BLaER1 treated with 17β-estradiol and CSF1 and Interleukin-3, amounts not matched to agents 10 nM and 100 nM (cell line): ENCODE measurements at regions not wholly inside any gene's neighbourhood (a gene's known extent, or its start where the extent isn't known, plus 50 kb on each side); places are given as distances from the start of the nearest gene placed in this dataset.

Experiments
- H3K27ac ChIP-seq, 11 experiments: shearing (Covaris generic); formaldehyde crosslinking; 2 replicates each; pipeline ENCODE4 v1.8.1; 2022
- H3K27me3 ChIP-seq, 11 experiments: shearing (Covaris generic); formaldehyde crosslinking; 2 replicates each; pipeline ENCODE4 v1.8.1; 2022
- H3K36me3 ChIP-seq, 11 experiments: shearing (Covaris generic); formaldehyde crosslinking; 2 replicates each; pipeline ENCODE4 v1.8.1; 2022
- H3K4me1 ChIP-seq, 10 experiments: shearing (Covaris generic); formaldehyde crosslinking; 2 replicates each; pipeline ENCODE4 v1.8.1; 2022
- H3K4me2 ChIP-seq, 11 experiments: shearing (Covaris generic); formaldehyde crosslinking; 2 replicates each; pipeline ENCODE4 v1.8.1; 2022
- H3K4me3 ChIP-seq, 10 experiments: shearing (Covaris generic); formaldehyde crosslinking; 2 replicates each; pipeline ENCODE4 v1.8.1; 2022
- H3K9ac ChIP-seq, 11 experiments: shearing (Covaris generic); formaldehyde crosslinking; 2 replicates each; pipeline ENCODE4 v1.8.1; 2022
- H3K9me3 ChIP-seq, 11 experiments: shearing (Covaris generic); formaldehyde crosslinking; replicated peaks in 1 of 11; 2 replicates each; pipeline ENCODE4 v1.8.1; 2022
- H4K20me1 ChIP-seq, 11 experiments: shearing (Covaris generic); formaldehyde crosslinking; 2 replicates each; pipeline ENCODE4 v1.8.1; 2022
- Cebpa-rat ChIP-seq, 11 experiments: shearing (Covaris generic); IDR thresholded peaks; 2 replicates each; pipeline ENCODE4 v1.8.1; 2022

DNA sequence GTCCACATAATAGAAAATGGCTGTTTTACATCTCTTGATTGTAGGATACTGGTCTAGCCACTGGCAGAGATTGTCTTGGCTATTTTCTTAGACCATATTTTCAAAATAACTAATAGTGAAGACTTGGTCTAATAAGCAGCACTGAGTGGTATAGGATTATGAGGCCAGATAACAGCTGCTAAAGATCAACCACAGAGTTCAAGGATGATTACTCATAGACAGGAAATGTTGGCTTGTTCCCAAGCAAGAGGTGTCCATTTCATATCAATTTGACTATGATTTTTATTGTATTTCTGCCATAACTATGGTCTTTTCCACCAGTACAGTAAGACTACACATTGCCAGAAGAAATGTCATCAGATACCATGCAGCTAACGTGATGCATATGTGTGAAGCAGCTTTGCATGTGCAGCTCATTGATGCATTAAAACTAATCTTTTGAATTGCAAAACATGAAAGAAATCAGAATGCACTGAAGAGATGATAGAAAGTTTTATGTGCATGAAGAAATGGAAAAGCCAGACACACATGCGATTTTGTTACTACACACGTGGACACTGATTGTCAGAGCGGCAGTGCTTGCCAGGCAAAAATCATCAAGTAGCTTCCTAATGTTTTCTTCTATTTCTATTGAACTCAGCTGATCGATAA is 693.3 kb downstream of the CDH11 start:
- no peaks in the 10 kb centered on the region for H3K36me3 ChIP-seq
- no peak overlapping the region for H3K27ac ChIP-seq
- H3K27me3 ChIP-seq = no peaks in the 10 kb centered on the region
- peaks cover 0 to 13% (median 7%) of the 10 kb centered on the region in 11 experiments; a peak in 11 of 22 replicates for H3K9me3 ChIP-seq
- no peak overlapping the region for H3K9ac ChIP-seq
- H3K4me2 ChIP-seq = peak overlapping the region in 6 of 11 experiments; percentile 1 to 29 (median 14); a peak in 5 of 22 replicates
- peaks cover 0 to 13% (median 9%) of the 10 kb centered on the region in 10 experiments; a peak in 17 of 20 replicates for H3K4me1 ChIP-seq
- no peaks in the 10 kb centered on the region for H4K20me1 ChIP-seq
- no peak for TF ChIP-seq Cebpa-rat (IDR thresholded peaks at IDR 0.05)
- H3K4me3 ChIP-seq = no peak overlapping the region

DNA sequence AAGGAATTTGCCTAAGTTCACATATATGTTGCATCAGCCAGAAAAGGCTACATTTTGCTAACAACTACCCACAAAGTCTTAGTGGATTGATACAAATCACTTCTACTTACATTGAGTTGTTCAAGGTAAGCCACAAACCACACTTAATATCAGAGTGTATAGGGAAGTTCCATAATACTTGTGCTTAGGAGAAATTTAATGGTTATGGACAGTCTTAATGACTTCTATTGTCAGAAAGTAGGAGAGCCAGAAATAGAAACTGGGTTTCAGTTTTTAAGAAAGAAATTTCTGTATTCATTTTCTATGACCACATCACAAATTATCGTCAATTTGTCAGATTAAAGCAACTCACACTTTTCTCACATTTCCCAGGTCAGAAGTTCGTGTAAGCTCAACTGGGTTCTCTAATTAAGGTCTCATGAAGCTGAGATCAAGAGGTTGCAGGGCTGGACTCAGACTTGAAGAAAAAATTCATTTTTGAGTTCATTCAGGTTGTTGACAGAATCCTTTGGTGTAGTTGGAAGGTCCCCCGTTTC is 695.7 kb downstream of the CDH11 start:
- Histone ChIP-seq H3K4me2 (no peak overlapping the region), H3K4me3 (no peak overlapping the region), H3K9me3 (peaks cover 8 to 18% (median 15%) of the 10 kb centered on the region in 11 experiments), H3K27ac (no peak overlapping the region), H3K4me1 (peaks cover 0 to 13% (median 9%) of the 10 kb centered on the region in 10 experiments; a peak in 17 of 20 replicates), H4K20me1 (no peaks in the 10 kb centered on the region), H3K27me3 (no peaks in the 10 kb centered on the region), H3K36me3 (no peaks in the 10 kb centered on the region), H3K9ac (no peak overlapping the region)
- TF ChIP-seq Cebpa-rat (IDR thresholded peaks at IDR 0.05) = no peak

DNA sequence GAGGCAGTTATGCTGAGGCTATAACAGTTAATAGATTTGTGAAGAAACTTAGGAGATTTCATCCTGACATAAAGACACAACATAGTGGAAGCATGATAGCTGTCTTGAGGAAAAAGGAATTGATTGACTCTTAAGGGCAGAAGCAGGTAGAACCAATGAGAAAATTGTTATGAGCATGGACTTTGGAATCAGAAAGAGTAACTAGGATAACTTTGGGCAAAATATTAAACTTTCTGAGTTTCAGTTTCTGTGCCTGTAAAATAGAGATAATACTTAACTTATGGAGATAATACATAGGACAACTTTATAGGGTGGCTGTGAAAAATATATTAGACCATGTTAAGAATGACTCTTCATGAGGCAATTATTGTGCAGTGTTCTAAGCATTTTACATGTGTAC is 696.5 kb downstream of the CDH11 start:
- Histone ChIP-seq H3K4me1 (peaks cover 0 to 13% (median 9%) of the 10 kb centered on the region in 10 experiments; a peak in 17 of 20 replicates), H4K20me1 (no peaks in the 10 kb centered on the region), H3K9ac (no peak overlapping the region), H3K4me2 (no peak overlapping the region), H3K9me3 (peaks cover 8 to 22% (median 17%) of the 10 kb centered on the region in 11 experiments), H3K36me3 (no peaks in the 10 kb centered on the region), H3K4me3 (no peak overlapping the region), H3K27ac (no peak overlapping the region), H3K27me3 (no peaks in the 10 kb centered on the region)
- no peak for TF ChIP-seq Cebpa-rat (IDR thresholded peaks at IDR 0.05)

DNA sequence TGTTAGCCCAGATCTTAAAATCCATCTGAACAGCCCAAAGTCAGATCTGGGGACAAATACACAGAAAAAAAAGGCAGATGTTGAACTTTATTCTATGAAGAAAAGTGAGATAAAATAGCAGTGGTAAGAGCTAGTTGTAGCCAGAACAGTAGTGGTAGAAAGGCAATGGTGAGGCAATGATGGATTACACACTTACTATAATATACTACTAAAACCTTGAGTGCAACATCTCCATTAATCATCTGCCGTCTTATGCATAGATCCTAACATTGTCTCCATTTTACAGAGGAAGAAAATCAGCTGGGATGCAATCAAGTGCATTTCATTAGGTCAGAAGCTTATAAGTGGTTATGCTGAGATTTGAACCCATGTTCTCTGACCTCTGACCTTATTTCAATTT is 699.6 kb downstream of the CDH11 start:
- no peaks in the 10 kb centered on the region for H3K4me1 ChIP-seq
- H3K27me3 ChIP-seq = no peaks in the 10 kb centered on the region
- H3K9ac ChIP-seq = no peak overlapping the region
- no peaks in the 10 kb centered on the region for H4K20me1 ChIP-seq
- no peak overlapping the region for H3K4me2 ChIP-seq
- no peak overlapping the region for H3K4me3 ChIP-seq
- H3K27ac ChIP-seq = no peak overlapping the region
- peaks cover 8 to 22% (median 17%) of the 10 kb centered on the region in 11 experiments for H3K9me3 ChIP-seq
- no peaks in the 10 kb centered on the region for H3K36me3 ChIP-seq
- no peak for TF ChIP-seq Cebpa-rat (IDR thresholded peaks at IDR 0.05)

DNA sequence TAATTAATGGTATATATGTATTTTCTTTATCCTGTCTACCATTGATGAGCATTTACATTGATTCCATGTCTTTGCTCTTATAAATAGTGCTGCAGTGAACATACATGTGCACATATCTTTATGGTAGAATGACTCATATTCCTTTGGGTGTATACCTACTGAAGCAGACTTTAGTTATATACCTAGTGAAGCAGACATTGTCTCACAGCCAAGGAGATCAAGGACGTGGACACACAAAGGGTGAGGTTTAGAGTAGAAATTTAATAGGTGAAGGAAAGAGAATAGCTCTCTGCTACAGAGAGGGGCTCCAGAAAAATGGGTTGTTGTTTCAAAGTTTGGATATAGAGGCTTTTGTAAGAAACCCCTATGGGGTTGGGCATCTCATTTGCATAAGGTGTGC is 700.3 kb downstream of the CDH11 start:
- Histone ChIP-seq H3K27me3 (no peaks in the 10 kb centered on the region), H3K9me3 (peaks cover 8 to 22% (median 17%) of the 10 kb centered on the region in 11 experiments), H3K9ac (no peak overlapping the region), H3K27ac (no peak overlapping the region), H3K4me2 (no peak overlapping the region), H3K4me3 (no peak overlapping the region), H3K36me3 (no peaks in the 10 kb centered on the region), H3K4me1 (peaks cover 0 to 1% (median 0%) of the 10 kb centered on the region in 10 experiments; a peak in 1 of 20 replicates), H4K20me1 (no peaks in the 10 kb centered on the region)
- no peak for TF ChIP-seq Cebpa-rat (IDR thresholded peaks at IDR 0.05)

DNA sequence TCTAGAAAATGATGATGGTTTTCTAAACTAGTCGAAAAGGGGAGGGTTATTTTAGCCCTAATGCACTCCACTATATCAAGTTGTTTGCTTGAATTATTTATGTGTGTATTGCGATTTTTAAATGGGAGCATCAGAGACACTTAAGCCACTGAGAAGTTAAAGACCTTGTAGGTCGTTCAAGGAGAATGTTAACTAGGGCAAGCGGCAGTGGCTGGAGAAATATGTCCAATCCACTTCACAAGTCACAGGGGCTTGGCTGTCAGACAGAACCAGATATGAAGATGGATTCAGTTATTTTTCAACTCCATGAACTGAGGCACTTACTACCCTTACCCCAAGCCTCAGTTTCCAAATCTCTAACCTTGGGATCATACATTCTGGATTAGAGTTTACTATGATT is 702.0 kb downstream of the CDH11 start:
- Histone ChIP-seq H3K9ac (no peak overlapping the region), H3K4me2 (no peak overlapping the region), H3K9me3 (peaks cover 8 to 22% (median 17%) of the 10 kb centered on the region in 11 experiments), H3K4me3 (no peak overlapping the region), H3K4me1 (peaks cover 0 to 9% (median 0%) of the 10 kb centered on the region in 10 experiments; a peak in 2 of 20 replicates), H3K36me3 (no peaks in the 10 kb centered on the region), H4K20me1 (no peaks in the 10 kb centered on the region), H3K27ac (no peak overlapping the region), H3K27me3 (no peaks in the 10 kb centered on the region)
- no peak for TF ChIP-seq Cebpa-rat (IDR thresholded peaks at IDR 0.05)

DNA sequence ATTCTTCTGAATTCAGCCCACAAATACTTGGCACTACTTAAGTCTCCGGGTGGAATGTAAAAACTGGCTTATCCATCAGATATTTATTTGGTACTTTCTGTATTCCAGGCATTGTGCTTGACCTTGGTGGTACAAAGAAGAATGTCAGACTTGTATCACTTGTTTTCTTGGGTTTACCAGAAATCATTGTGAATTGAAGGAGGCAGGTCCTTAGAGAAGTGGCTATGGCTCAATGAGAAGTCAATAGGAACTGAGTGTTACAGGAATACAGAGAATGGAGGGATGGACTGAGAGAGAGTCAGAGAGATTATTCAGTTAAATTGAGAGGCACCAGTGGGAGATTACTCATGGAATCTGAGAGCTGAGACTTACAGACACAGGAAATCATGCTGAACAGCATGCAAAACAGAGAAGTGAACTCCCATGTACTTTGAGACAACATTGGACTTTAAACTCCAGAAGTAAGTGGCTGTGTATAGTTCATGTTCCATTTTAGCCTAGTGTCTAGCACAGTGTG is 704.1 kb downstream of the CDH11 start:
- Histone ChIP-seq H3K4me2 (no peak overlapping the region), H3K36me3 (no peaks in the 10 kb centered on the region), H3K27ac (no peak overlapping the region), H4K20me1 (no peaks in the 10 kb centered on the region), H3K9me3 (peaks cover 8 to 19% (median 14%) of the 10 kb centered on the region in 11 experiments), H3K4me1 (peaks cover 0 to 9% (median 0%) of the 10 kb centered on the region in 10 experiments; a peak in 2 of 20 replicates), H3K4me3 (no peak overlapping the region), H3K9ac (no peak overlapping the region), H3K27me3 (no peaks in the 10 kb centered on the region)
- no peak for TF ChIP-seq Cebpa-rat (IDR thresholded peaks at IDR 0.05)

DNA sequence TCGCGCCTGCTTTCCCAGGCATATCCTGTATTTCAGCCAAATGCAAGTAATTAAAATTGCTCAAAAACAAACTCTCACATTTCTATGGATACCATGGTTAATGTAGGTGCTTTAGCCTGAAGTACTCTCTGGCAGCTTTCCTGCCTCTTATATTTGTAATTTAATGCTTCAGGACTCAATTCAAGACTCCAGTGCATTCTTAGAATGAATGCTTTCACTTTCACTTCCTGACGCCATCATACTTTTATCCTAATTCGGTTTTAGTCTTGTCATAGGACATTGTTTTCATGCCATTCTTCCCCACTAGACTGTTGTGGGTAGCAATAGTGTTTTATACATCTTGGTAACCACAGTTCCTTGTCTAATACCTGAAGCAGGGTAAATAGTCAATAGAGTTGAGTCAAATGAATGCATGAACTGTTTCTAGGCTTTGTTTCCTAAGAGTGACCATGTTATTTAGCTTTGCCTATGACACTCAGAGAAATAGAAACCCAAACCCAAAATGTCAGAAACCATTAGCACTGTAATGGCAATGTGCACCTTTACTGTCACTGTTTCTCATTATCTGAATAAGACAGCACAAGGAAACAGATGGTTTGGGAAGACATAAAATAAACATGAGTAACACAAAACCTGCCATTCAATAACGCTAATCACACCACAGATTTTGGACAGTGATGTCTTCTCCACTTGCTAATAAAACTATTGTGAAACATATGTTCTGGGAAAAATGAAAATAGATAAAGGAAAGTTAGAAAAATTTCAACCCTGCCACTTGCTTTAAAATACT is 705.5 kb downstream of the CDH11 start:
- Histone ChIP-seq H3K9ac (no peak overlapping the region), H4K20me1 (no peaks in the 10 kb centered on the region), H3K36me3 (no peaks in the 10 kb centered on the region), H3K27me3 (no peaks in the 10 kb centered on the region), H3K4me1 (peaks cover 0 to 9% (median 0%) of the 10 kb centered on the region in 10 experiments; a peak in 2 of 20 replicates), H3K9me3 (peaks cover 0 to 7% (median 2%) of the 10 kb centered on the region in 11 experiments; a peak in 17 of 22 replicates), H3K27ac (peak overlapping the region in 3 of 11 experiments; percentile 10 to 43 (median 30); a peak in 2 of 22 replicates), H3K4me2 (peak overlapping the region in 10 of 11 experiments; percentile 5 to 44 (median 21); a peak in 15 of 22 replicates), H3K4me3 (no peak overlapping the region)
- no peak for TF ChIP-seq Cebpa-rat (IDR thresholded peaks at IDR 0.05)
